HG03460 (cell line): ENCODE measurements at regions not wholly inside any gene's neighbourhood (a gene's known extent, or its start where the extent isn't known, plus 50 kb on each side); places are given as distances from the start of the nearest gene placed in this dataset.
"Not testable (repeated sequence)": the region's sequence is repeated elsewhere in the genome, so short reads cannot be mapped to it uniquely, and the experiment has no call there.

ENCODE experiments used
- ATAC-seq: cut with Tn5 transposase; IDR thresholded peaks from one replicate; pipeline ENCODE4 v1.9.1; 2021; ENCODE audit not compliant: unreplicated experiment

- no peak for ATAC-seq
These were observed 178.2 kb upstream of the TMEM45B start for GRCh38 chr11:129637473-129637872.

GRCh38 chr11:129637983-129638776 lies 177.5 kb upstream of the TMEM45B start:
- ATAC-seq, result no peak

GRCh38 chr11:129639300-129639699 lies 176.3 kb upstream of the TMEM45B start:
- ATAC-seq, result no peak

- ATAC-seq, result no peak
These were observed 175.0 kb upstream of the TMEM45B start for GRCh38 chr11:129640671-129641070.

- no peak for ATAC-seq
These were observed 172.5 kb upstream of the TMEM45B start for GRCh38 chr11:129643031-129643721.

- no peak for ATAC-seq
These were observed 171.3 kb upstream of the TMEM45B start for GRCh38 chr11:129644326-129644725.

- ATAC-seq, result no peak
These were observed 169.7 kb upstream of the TMEM45B start for GRCh38 chr11:129645943-129646342.

- ATAC-seq, result not testable (repeated sequence)
These were observed 165.6 kb upstream of the TMEM45B start for GRCh38 chr11:129650044-129650443.

- no peak for ATAC-seq
These were observed 162.8 kb upstream of the TMEM45B start for GRCh38 chr11:129652835-129653234.

GRCh38 chr11:129655247-129655832 lies 160.3 kb upstream of the TMEM45B start:
- ATAC-seq, result no peak

- no peak for ATAC-seq
These were observed 157.7 kb upstream of the TMEM45B start for GRCh38 chr11:129657866-129658525.

- ATAC-seq, result no peak
These were observed 157.2 kb upstream of the TMEM45B start for GRCh38 chr11:129658526-129658867.

GRCh38 chr11:129680907-129681306 lies 134.7 kb upstream of the TMEM45B start:
- no peak for ATAC-seq

- ATAC-seq, result no peak
These were observed 134.1 kb upstream of the TMEM45B start for GRCh38 chr11:129681344-129682114.

GRCh38 chr11:129686269-129686668 lies 129.4 kb upstream of the TMEM45B start:
- no peak for ATAC-seq

- no peak for ATAC-seq
These were observed 124.5 kb upstream of the TMEM45B start for GRCh38 chr11:129691142-129691541.

GRCh38 chr11:129694538-129694937 lies 121.1 kb upstream of the TMEM45B start:
- no peak for ATAC-seq

GRCh38 chr11:129694966-129695365 lies 120.7 kb upstream of the TMEM45B start:
- ATAC-seq, result no peak

GRCh38 chr11:129695571-129696308 lies 119.9 kb upstream of the TMEM45B start:
- ATAC-seq, result peak; percentile 74

- no peak for ATAC-seq
These were observed 119.2 kb upstream of the TMEM45B start for GRCh38 chr11:129696309-129696989.
